OCI-LY1 (cell line): ENCODE measurements at regions not wholly inside any gene's neighbourhood (a gene's known extent, or its start where the extent isn't known, plus 50 kb on each side); places are given as distances from the start of the nearest gene placed in this dataset.

ENCODE experiments used
- CTCF ChIP-seq: fragments of 200-600 bp; sonication (generic), shearing (Covaris generic); IDR thresholded peaks from 2 replicates; pipeline ENCODE4 v1.5.1; 2017; ENCODE audit warnings: mild to moderate bottlenecking, antibody characterized with exemption, low read length, moderate library complexity, mixed read lengths
- EZH2 ChIP-seq: fragments of 200-600 bp; sonication (generic), shearing (Covaris generic); IDR thresholded peaks from 2 replicates; pipeline ENCODE4 v1.8.0; 2017; ENCODE audit warnings: borderline replicate concordance, mixed run types, mild to moderate bottlenecking, antibody characterized with exemption, low read length, moderate library complexity, mixed read lengths

GRCh38 chr1:106249365-106249764, 807.1 kb upstream of the PRMT6 start:
- TF ChIP-seq CTCF (no peak), EZH2 (no peak)
